ENCODE measurements at regions not wholly inside any gene's neighbourhood (a gene's known extent, or its start where the extent isn't known, plus 50 kb on each side); places are given as distances from the start of the nearest gene placed in this dataset.

- no peak for TF ChIP-seq POLR2A (IDR thresholded peaks at IDR 0.05)
- TF ChIP-seq CTCF (IDR thresholded peaks at IDR 0.05) = no peak
Observed at GRCh38 chr12:69115951-69116350, 123.4 kb upstream of the CPSF6 start.
